ENCODE measurements at regions not wholly inside any gene's neighbourhood (a gene's known extent, or its start where the extent isn't known, plus 50 kb on each side); places are given as distances from the start of the nearest gene placed in this dataset.

- no peaks in the 10 kb centered on the region for H3K79me2 ChIP-seq (ENCODE audit: insufficient read depth, low read length)
- no peak for TF ChIP-seq EZH2phosphoT487 (IDR thresholded peaks at IDR 0.05; ENCODE audit: borderline replicate concordance)
- TF ChIP-seq, protein P1, sequence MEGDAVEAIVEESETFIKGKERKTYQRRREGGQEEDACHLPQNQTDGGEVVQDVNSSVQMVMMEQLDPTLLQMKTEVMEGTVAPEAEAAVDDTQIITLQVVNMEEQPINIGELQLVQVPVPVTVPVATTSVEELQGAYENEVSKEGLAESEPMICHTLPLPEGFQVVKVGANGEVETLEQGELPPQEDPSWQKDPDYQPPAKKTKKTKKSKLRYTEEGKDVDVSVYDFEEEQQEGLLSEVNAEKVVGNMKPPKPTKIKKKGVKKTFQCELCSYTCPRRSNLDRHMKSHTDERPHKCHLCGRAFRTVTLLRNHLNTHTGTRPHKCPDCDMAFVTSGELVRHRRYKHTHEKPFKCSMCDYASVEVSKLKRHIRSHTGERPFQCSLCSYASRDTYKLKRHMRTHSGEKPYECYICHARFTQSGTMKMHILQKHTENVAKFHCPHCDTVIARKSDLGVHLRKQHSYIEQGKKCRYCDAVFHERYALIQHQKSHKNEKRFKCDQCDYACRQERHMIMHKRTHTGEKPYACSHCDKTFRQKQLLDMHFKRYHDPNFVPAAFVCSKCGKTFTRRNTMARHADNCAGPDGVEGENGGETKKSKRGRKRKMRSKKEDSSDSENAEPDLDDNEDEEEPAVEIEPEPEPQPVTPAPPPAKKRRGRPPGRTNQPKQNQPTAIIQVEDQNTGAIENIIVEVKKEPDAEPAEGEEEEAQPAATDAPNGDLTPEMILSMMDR (conservative IDR thresholded peaks at IDR 0.05; ENCODE audit: low read length): no peak
- H3K4me3 ChIP-seq (ENCODE audit: low read length, poor library complexity, severe bottlenecking): no peak overlapping the region
- no peaks in the 10 kb centered on the region for H3K36me3 ChIP-seq (ENCODE audit: insufficient read depth, low read length)
- no peak overlapping the region for H3K9ac ChIP-seq (ENCODE audit: low read depth, low read length, poor library complexity, severe bottlenecking)
- no peak overlapping the region for H3K4me2 ChIP-seq (ENCODE audit: low read depth, low read length, poor library complexity, severe bottlenecking)
- H3K9me3 ChIP-seq (ENCODE audit: insufficient read depth, low read depth, low read length): no peaks in the 10 kb centered on the region
- H2AFZ ChIP-seq (ENCODE audit: low read length): no peak overlapping the region
- H3K9me2 ChIP-seq (replicated peaks; ENCODE audit: low read depth, low read length): no peaks in the 10 kb centered on the region
- H4K20me1 ChIP-seq (ENCODE audit: insufficient read depth, low read length, poor library complexity, severe bottlenecking): no peaks in the 10 kb centered on the region
- H3K4me1 ChIP-seq (ENCODE audit: insufficient read depth, low read length, poor library complexity, severe bottlenecking): no peaks in the 10 kb centered on the region
- H3K27me3 ChIP-seq (ENCODE audit: insufficient read depth, low read length, poor library complexity, severe bottlenecking): no peaks in the 10 kb centered on the region
- no peaks in the 10 kb centered on the region for H3F3A ChIP-seq (ENCODE audit: low read depth)
Measured at GRCh38 chr1:223489439-223489838, 96.2 kb downstream of the CCDC185 start.

DNA sequence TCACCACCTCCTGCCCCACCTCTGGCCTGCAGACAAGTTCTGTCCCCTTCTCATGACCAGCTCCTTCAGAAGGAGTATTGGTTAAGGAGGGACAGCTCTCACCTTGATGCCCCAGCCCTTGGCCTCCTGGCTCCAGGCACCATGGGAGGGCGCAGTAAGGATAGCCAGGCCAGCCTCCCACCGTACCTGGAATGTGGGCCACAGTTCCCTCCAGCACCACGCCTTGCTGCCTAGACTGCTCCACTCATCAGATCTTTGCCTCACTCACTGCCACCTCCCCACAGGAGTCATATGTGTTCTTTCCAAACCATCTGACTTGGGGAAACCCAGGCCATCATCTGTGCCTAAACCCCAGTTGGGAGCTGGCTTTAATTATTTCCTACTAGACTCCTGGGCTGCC is 97.0 kb downstream of the CCDC185 start:
- TF ChIP-seq, protein P1 (conservative IDR thresholded peaks at IDR 0.05; ENCODE audit: low read length): no peak
- Histone ChIP-seq H3K79me2 (ENCODE audit: insufficient read depth, low read length) (no peaks in the 10 kb centered on the region), H3K36me3 (ENCODE audit: insufficient read depth, low read length) (no peaks in the 10 kb centered on the region), H3K9me2 (replicated peaks; ENCODE audit: low read depth, low read length) (no peaks in the 10 kb centered on the region), H3K4me1 (ENCODE audit: insufficient read depth, low read length, poor library complexity, severe bottlenecking) (no peaks in the 10 kb centered on the region), H4K20me1 (ENCODE audit: insufficient read depth, low read length, poor library complexity, severe bottlenecking) (no peaks in the 10 kb centered on the region), H3K9me3 (ENCODE audit: insufficient read depth, low read depth, low read length) (no peaks in the 10 kb centered on the region), H2AFZ (ENCODE audit: low read length) (no peak overlapping the region), H3K9ac (ENCODE audit: low read depth, low read length, poor library complexity, severe bottlenecking) (no peak overlapping the region), H3F3A (ENCODE audit: low read depth) (no peaks in the 10 kb centered on the region), H3K4me2 (ENCODE audit: low read depth, low read length, poor library complexity, severe bottlenecking) (no peak overlapping the region), H3K27me3 (ENCODE audit: insufficient read depth, low read length, poor library complexity, severe bottlenecking) (no peaks in the 10 kb centered on the region), H3K4me3 (ENCODE audit: low read length, poor library complexity, severe bottlenecking) (no peak overlapping the region)

Data from Loucy (cell line).